GM19397 (cell line): ENCODE measurements at regions not wholly inside any gene's neighbourhood (a gene's known extent, or its start where the extent isn't known, plus 50 kb on each side); places are given as distances from the start of the nearest gene placed in this dataset.

Source experiments
- ATAC-seq: cut with Tn5 transposase; IDR thresholded peaks from one replicate; pipeline ENCODE4 v1.9.1; 2021; ENCODE audit warnings: mild to moderate bottlenecking, moderate library complexity; ENCODE audit not compliant: unreplicated experiment

DNA sequence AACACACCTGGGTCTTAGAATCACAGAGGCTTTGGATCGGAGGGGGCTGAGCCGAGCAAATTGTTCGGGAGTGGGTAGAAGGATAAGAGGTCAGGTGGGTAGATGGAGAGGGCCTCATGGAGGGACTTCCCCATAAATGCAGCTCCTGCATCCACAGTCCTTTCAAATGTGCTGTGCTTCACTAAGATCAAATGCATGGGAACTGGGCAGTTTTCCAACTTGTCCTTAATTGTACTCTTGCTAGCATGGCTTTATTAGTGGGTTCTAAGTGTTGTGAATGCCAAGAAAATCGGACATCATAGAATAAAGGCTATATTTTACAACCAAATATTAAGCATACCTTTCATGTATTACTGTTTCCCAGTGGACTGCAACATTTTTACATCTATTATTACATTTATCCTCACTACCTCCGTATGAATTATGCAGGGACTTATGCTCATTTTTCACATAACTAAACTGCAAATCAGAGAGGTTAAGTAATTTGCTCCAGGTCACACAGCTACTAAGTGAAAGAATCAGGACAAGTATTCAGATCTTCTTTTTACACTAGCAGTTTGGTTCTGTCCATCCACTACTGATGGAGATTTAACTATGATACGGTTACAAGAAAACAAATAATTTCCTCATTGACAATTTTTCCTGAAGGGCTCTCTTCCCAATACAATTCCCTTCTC lies 174.5 kb upstream of the RUNX1 start:
- no peak for ATAC-seq

DNA sequence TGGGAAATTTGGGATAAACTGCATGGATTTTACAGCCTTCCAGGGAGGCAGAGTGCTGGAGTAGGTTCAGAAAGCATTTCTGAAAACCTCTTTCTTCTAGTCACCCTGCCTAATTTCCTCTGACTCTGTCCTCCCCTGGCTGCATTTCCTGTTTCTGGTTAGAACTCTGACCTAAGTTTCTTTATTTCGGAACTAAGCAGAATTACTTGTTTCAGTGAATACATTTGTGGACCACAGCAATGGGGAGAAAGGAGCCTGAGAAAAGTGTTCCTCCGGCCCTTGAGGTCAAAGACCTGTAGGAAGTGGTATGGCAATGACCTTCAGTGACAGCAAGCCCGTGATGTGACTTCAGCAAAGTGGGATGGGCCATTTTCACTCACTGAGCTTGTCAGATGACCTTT lies 173.4 kb upstream of the RUNX1 start:
- no peak for ATAC-seq

DNA sequence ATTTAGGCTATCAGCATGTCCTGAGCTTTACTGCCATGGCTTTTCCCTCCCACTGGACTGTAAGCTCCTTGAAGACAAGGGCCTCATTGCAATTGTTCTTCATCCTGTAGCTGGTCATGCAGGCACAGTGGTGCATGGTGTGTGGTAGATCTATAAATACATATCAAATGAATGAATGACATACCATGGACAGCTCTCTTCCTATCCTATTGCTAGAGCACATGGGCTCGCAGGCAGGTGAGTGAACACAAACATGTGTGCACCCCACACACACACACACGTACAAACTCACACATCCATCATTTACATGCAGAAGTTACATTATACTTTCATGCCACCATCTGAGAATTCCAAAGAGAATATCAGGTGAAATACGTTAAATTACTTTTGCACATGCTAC lies 172.9 kb upstream of the RUNX1 start:
- no peak for ATAC-seq

DNA sequence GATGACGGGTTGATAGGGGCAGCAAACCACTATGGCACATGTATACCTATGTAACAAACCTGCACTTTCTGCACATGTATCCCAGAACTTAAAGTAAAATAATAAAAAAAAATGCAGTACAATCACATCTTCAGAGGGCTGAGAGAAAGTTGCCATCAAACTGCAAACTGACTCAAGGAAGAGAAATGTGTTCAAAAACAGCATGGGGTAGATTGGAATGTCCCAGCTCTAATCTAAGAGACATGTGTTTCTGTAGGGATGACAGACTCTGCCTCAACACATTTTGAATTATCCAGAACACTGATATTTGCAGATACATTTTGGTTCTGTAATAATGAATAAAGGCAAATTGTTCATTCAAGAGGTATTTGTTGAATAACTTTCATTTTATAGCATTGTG lies 171.2 kb upstream of the RUNX1 start:
- ATAC-seq, result no peak

DNA sequence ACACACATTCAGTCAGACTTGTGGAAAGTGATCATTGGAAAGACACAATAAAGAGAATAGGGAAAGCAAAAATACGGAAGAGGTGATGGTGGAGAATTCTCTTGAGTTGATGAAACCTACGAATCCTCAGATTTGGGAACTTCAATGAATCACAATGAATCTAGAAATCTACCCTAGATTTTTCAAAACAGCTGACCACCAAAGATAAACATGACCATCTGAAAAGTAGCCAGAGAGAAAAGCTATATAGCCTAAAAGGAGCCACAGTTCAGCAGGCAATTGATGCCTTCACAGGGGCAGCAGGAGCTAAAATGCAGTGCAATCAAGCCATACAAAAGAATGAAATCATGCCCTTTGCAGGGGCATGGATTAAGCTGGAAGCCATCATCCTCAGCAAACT lies 170.6 kb upstream of the RUNX1 start:
- ATAC-seq, result no peak

DNA sequence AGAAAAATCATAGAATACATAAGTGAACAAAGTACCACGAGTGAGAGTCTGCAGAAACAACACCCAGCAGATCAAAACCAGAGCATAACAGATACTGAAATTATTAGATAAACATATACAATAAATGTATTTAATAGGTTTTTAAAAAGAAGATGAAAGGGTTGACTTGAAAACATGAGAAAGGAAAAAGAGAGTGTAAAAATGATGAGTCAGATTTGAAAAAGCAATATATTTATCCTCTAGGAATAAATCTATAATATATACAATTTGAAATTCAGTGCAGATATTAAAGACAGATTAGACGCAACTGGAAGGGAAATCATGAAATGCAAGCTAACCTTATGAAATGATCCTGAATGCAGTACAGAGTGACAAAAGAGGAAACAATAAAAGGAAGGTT lies 170.2 kb upstream of the RUNX1 start:
- no peak for ATAC-seq

DNA sequence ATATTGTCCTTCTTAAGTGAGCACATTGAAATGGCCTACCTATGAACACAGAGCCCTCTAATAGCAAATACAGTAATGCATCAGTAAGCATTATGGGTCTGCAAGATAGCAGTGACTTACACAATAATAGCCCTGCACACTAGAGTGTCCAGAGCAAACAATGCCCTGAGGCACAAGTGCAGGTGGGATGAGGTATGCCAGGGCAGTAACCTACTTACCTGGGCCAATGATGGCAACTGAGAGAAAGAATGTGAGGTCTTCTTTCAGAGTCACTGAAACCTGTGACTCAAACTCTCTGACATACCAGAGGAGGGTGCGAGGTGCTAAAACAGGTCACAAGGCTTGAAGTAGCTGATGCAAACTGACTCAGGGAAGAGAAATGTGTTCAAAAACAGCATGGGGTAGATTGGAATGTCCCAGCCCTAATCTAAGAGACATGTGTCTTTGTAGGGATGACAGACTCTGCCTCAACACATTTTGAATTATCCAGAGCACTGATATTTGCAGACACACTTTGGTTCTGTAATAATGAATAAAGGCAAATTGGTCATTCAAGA lies 168.5 kb upstream of the RUNX1 start:
- no peak for ATAC-seq

DNA sequence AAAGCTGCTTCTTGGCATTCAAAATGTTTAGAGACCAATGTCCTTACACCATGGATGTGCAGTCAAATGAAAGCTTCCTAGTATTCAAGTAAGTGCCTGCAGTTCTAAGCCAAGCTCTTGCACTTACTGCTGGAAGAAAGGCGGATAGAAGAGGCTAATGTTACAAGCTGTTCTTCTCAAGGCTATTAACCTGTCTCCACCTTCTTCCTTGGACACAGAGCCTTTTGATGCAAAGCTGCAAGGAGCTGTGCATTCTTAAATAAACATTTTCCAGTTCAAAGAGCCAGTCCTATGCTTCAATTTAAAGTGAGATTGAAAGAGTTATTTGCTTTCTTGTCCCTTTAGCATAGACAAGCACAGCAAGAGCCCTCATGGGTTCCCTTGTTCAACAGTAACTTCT lies 167.9 kb upstream of the RUNX1 start:
- no peak for ATAC-seq

DNA sequence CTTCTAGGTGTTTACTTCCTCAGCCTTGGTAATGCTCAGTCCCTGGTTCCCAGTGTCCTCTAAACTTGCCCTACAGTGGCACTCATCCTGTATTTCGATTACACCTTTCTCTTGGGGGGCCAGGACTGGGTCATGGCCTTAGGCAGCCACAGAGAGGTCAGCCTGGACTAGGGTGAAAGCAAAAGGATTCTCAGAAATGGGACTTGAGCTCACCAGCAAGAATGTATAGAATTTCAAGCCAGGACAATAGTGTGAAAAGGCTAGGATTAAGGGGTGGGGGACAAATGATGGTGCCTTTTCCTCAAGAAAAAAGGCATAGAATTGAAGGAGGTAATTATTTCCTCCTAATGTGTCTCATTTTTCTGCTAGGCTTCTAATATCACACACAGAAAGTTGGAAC lies 166.8 kb upstream of the RUNX1 start:
- ATAC-seq, result no peak

DNA sequence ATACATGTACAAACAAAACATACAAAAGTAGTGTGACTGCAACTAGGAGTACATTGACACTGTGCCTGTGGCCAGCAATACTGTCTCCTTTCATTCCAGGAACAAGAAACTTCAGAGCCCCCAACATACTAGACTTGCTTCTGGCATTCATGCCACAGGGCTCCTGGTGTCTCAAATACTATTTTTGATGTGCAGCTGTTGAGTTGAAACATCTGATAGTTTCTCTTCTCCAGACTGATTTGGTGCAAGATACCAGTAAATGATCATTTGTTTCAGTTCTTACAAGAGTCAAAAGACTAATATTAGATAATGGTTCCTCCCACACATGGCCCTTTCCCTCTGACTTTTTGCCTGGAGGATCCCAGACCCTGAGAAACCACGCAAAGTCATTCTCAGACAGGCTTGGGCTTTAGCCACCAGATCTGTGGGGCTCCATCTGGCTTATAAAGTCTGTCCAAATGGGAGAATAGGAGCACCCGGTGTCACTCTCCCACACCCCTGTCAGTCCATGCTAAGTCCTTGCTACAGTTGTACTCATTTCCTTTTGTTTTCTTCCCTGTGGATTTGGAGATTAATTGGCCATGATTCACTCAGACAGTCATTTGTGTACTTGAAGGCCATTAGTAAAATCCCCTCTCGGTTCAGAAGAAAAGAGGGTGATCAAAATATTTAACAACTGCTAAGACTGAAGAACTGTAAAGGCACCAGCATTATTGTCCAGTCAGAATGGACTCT lies 163.5 kb upstream of the RUNX1 start:
- no peak for ATAC-seq

DNA sequence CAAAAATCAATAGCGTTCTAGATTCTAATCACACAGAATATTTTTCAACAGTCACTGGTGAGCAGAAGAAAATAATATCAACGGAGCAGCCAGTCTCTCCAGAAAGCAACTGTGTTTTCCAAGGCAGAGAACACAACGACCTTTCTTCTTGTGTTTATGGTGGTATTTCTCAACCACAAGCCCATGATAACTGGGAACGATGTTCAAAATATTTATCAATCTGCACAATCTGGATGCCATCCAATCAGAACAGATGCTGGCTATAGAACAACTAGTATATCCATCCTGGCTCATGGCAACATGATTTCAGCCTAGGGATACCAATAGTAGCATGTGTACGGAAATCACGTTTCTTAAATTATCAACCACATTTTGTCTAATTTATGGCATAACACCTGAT lies 162.7 kb upstream of the RUNX1 start:
- ATAC-seq, result no peak

DNA sequence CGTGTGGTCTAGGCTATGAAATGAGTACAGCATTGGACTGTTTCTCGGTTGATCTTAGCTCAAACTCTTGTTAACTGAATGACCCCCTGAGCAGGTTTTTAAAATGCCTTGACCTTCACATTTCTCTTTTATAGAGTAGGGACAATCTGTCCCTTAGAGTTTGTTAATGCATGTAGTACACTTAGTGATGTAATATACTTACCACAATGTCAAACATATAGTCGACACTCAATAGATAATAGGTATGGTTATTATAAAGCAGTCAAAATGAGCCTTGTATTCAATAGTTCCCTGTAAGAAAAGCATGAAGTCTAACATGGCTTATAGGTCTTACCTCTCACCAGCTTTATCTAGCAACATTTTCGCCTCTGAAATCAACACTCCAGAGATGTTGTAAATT lies 161.0 kb upstream of the RUNX1 start:
- no peak for ATAC-seq

DNA sequence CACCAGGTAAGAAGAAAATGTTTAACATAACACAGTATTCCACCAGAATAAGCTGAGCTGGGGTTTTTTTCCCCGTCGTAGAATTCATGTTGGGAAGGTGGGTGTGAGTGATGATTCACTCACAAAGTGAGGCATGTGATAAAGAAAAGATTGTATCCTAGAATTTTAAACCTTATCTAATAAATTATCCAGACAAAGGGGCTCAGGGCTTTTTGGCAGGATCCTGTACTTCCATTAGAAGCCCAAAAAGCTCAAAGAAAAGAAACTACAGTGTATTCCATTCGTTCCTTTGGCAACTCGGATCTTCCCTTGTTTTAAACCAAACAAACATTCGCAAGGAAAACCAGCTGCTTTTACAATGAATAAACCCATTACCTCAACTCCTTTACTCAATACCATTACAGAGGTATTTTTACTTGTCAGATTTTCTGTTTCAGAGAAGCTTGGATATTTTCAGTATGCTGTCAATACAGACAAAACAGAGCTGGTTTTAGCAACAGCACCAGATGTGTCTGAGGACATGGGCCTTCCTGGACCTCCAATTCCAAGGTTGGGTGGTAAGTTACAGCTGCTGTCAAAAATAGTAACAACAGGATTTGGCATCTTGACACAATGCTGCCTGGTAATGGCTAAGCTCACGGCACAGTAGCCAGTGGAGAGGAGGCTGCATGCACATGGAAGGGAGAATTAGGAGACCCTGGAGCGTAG lies 159.9 kb upstream of the RUNX1 start:
- ATAC-seq, result no peak

DNA sequence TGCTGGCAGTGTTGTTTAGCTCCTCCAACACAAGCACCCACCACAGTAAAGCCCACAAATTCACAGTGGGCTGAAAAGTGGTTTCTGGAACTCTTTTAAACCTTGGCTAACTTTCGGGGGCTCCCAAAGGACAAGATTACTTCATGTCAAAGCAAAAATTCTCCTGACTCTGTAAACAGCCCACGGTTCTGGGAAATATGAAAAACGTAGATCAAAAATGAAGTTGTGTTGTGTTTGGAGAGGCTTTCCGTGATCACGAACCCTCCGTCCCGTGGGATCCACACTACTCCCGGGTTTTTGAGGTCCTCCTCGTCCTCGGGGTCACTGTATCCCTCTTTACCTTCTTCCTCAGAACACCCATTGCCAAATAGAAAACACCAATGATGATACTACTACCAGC lies 159.0 kb upstream of the RUNX1 start:
- ATAC-seq, result no peak

DNA sequence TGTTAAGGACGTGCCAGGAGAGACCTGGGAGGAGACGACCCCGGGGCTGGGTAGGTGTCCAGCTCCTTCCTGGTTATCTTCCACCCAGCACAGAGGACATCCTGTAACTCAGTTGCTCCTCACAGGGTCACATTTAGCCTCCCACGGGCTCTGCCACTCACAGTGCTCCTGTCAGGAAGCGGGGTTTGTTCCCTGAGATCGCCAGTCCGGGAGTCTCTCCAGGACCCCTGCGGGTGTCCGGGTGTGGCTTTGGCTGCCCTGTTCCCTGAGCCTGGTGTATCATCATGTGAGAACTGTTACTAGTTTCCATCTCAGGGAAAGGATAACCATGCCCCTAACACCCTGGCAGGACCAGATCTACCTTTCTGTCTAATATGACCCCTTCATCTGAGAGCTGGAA lies 158.2 kb upstream of the RUNX1 start:
- ATAC-seq, result no peak

DNA sequence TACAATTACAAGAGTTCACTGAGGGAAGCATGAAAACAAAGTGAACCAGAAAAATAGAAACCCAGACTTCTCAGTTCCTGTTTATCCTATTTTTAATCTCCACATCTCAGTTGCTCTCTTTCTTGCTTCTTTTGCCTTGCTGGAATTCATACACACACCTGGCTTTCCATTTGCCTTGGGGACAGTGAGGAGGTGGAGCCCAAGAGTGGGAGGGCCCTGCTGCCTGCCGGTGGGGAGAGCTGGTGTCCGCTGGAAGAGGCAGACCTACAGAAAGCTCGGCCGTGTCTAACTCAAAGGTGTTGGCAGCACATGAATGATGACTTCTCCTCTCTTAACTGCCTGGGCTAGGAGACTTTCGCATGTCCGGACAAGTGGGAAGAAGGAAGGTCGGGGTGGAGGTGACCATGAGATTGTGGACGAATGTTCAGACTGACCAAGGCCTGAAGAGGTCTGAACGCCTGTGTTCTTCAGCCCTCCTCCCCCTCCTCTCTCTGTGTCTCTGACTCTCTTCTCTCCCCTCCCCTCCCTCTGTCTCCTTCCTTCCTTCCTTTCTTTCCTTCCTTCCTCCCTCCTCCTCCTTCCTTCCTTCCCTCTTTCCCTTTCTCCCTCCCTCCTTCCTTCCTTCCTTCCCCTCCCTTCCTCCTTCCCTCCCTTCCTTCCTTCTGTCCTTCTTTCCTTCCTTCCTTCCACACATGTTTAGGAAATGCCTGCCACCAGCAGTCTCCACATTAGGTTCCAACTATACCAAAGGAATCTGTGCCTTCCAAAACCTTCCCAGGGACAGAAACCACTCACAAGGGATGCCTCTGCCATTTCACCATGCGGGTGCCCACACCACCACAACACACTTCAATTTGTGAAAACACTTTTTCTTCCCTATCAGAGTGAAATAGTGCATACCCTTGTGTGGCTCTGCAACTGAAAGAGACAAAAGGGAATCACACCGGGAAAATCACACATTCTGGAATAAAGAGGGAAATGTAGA lies 157.3 kb upstream of the RUNX1 start:
- no peak for ATAC-seq

DNA sequence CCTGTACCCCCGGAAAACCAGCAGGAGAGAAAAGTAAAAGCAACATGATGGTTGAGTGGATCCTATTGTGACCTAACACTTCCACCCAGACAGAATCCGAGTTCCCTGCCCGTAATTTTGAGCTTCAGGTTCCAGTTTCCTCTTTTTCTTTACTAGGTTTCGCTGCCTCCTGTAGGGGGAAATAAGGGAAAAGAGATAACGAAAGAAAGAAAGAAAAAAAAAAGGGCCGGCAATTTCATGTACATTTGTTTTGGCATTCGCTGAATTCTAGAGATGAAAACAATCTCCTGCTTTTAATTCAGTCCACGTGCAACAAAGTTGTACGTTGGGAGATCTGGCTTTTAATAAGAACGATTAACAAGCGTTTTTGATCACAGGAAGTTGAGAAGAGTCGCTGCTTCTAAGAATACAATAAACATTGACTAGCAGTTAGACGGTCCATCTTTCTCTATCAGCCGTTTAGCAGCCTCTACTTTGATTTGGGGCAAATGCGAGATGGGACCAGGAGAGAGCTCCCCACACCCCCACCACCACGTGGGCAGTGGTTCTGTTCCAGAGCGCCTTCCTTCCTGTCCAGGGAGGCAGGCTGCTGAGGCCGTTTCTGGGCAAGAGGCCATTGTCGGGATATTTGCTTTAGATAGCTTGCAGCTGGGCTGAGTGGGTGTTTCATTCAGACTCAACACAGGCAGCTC lies 155.9 kb upstream of the RUNX1 start:
- ATAC-seq, result no peak

DNA sequence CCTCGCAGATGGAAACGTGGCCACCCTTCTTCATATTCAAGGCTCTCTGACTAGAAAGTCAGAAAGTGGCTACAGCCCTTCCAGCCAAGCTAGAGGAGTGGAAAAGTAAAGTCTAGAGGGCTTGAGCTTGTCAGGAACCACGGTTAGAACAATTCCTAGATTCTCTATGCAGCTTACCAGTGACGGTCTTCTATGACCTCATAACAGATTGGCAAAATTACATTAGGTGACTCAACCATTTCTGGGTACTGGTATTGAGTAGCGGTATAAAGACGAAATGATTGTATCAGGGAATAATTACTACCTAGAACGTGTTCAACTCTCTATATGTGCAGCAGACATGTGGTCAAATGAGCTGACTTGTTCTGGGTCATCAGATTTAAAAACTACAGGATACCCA lies 155.0 kb upstream of the RUNX1 start:
- ATAC-seq, result no peak

DNA sequence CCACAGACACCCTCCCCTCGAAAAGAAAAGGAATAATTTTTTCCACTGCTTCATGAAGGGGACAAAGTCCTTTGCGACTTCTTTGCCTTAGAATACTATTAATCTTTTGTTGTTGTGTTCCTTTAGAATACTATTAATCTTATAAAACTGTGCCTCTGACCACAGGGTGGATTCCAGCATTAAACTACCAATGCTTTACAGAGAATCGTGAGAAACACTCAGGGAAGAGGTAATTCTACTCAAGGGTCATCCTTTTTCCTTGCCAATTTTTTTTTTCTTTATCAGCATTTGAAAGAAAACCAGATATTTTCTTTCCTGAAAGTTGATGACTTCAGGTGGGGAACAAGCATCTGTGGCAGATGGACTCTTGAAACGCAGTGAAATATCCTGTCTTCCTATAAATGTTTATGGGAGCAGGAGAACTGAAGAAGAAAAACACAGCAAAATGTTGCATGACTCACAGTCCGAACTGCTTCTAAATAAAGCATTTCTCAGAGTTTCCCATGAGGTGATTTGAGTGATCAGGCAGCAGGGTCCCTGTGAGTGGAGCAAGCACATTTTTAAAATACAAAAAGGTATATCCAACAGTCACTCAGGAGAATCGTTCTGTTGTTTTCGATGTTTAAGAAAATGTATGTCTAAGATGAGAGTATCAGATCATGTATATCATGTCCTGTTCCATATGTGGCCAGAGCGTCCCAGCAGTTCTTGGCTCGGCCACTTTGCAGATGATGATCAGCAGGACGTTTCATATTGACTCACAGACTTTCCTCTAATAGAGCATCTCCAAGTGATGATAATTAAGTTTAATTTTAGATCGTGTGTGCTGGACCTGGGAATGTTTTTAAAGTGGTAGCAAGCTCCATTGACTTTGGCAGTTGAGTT lies 154.2 kb upstream of the RUNX1 start:
- no peak for ATAC-seq
